GM10248 (cell line): ENCODE measurements at regions not wholly inside any gene's neighbourhood (a gene's known extent, or its start where the extent isn't known, plus 50 kb on each side); places are given as distances from the start of the nearest gene placed in this dataset.

ENCODE experiments used
- CTCF ChIA-PET: fragments of 300-600 bp; sonication (Branson Sonifier 250); formaldehyde crosslinking; extraction: SDS; loops from one replicate; lab custom pipeline; 2021; ENCODE audit warnings: antibody characterized with exemption; lab: Yijun Ruan, JAX
- POLR2A ChIA-PET: fragments of 350-650 bp; sonication (Branson Sonifier 250); formaldehyde crosslinking; extraction: SDS; loops from one replicate; lab custom pipeline; 2020; ENCODE audit warnings: antibody characterized with exemption; lab: Yijun Ruan, JAX
- DNase-seq: peaks from one replicate; pipeline ENCODE4 v3.0.0; 2012; ENCODE audit errors: extremely low spot score
- TF ChIP-seq, protein P1 (sequence below): IDR thresholded peaks from 2 replicates; pipeline ENCODE4 v1.5.1; 2012; ENCODE audit warnings: mild to moderate bottlenecking, low read depth; ENCODE audit errors: extremely low read depth, missing control alignments, control extremely low read depth

DNA sequence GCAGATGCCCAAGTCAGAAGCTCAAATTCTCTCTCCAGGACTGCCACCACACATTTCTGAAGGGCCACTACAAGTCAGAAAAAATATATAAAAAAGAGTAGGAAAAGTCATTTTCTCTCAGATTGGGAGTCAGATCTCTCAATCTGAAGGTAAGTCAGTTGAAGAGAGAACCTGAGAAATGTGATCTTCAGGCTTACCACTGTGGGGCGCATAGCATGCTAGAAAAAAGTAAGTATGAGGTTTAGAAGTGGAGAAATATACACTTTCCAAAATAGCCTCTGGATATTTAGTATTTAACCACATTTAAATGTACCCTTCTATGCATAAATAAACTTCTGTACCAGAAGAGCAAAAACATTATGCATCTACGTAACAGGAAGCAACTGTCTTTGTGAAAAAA lies 800.7 kb upstream of the CTNND2 start:
- ChIA-PET POLR2A (no interaction called here), CTCF (interaction anchor here (0.7 kb wide), 1 partner anchor 12 kb away, joined by 3 read pairs; no protein-coding TSS in a partner anchor)
- no peak for DNase-seq
- TF ChIP-seq, protein P1, sequence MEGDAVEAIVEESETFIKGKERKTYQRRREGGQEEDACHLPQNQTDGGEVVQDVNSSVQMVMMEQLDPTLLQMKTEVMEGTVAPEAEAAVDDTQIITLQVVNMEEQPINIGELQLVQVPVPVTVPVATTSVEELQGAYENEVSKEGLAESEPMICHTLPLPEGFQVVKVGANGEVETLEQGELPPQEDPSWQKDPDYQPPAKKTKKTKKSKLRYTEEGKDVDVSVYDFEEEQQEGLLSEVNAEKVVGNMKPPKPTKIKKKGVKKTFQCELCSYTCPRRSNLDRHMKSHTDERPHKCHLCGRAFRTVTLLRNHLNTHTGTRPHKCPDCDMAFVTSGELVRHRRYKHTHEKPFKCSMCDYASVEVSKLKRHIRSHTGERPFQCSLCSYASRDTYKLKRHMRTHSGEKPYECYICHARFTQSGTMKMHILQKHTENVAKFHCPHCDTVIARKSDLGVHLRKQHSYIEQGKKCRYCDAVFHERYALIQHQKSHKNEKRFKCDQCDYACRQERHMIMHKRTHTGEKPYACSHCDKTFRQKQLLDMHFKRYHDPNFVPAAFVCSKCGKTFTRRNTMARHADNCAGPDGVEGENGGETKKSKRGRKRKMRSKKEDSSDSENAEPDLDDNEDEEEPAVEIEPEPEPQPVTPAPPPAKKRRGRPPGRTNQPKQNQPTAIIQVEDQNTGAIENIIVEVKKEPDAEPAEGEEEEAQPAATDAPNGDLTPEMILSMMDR = no peak

DNA sequence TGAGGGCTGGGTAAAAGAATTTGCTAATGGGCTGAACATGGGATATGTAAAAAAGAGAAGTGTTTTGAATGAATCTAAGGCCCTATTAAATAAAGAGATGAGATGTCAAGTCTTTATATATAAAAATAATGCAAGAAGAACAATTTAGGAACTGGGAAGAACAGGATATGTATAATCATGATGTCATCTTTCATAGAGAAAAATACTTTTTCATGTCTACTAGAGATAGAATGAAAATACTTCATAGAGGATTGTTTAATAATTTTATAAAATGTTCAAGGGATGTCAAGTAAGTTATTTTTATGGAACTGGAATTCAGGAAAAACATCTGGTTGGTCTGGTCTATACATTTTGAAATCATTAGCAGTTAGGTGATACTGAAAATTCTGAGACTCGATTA lies 799.0 kb upstream of the CTNND2 start:
- ChIA-PET POLR2A (no interaction called here), CTCF (no interaction called here)
- no peak for DNase-seq
- TF ChIP-seq, protein P1 = no peak

GRCh38 chr5:12695651-12696050 lies 791.4 kb upstream of the CTNND2 start:
- TF ChIP-seq, protein P1 = no peak
- POLR2A ChIA-PET = no interaction called here
- CTCF ChIA-PET = no interaction called here
- no peak for DNase-seq

DNA sequence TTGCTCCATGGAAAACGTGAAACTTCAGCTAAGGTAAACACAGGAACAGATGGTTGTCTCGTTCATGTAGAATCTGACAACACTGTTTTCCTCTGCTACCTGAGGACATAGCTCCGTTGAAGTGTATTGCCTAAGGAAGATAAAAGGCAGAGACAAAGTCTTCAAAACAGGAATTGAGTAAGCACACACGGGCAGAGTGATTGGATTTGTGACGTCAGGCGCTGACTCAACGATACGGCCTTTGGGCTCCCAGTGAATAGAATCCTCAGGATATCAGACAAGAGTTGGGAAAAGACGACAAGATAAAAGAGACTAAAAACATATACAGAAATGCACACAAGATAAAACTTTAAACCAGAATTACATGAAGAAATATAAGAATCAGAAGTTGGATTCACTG lies 787.1 kb upstream of the CTNND2 start:
- POLR2A ChIA-PET = no interaction called here
- CTCF ChIA-PET = interaction anchor here (1.5 kb wide), 1 partner anchor 28 kb away, joined by 3 read pairs; no protein-coding TSS in a partner anchor
- no peak for DNase-seq
- TF ChIP-seq, protein P1 = no peak

DNA sequence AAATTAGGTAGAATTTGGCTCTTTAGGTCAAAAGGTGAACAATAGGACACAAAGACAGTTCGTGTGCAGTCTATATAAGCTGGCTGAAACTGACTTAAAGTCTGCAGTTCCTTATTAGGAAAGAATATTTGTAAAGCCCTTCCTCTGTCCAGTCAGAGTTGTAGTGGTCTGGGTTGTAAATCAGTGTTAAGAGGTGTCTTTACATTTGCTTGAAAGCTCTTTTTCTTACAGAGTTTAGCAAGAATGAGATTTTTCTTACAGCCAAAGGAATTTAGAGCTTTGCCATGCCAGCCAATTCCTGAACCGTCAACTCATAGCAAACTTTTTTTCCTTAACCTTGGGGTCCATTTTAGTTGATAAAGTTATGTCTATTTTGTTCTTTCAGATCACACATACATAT lies 786.1 kb upstream of the CTNND2 start:
- no peak for DNase-seq
- CTCF ChIA-PET = interaction anchor here (1.1 to 1.5 kb wide), 2 partner anchors 11 to 27 kb away, joined by 3 read pairs; no protein-coding TSS in a partner anchor
- POLR2A ChIA-PET = no interaction called here
- TF ChIP-seq, protein P1 = no peak

DNA sequence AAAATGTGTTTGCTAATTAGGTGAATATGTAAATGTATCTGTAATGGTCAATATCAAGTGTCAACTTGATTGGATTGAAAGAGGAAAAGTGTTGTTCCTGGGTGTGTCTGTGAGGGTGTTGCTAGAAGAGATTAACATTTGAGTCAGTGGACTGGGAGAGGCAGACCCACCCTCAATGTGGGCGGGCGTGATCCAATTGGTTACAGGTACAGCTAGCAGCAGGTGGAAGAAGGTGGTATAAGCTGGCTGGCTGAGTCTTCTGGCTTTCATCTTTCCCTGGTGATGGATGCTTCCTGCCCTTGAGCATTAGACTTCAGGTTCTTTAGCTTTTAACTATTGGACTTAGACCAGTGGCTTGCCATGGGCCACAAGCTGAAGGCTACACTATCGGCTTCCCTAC lies 779.0 kb upstream of the CTNND2 start:
- TF ChIP-seq, protein P1 = no peak

More for the DNA sequence above, 779.0 kb upstream of the CTNND2 start:
- no peak for DNase-seq
- POLR2A ChIA-PET = no interaction called here
- CTCF ChIA-PET = interaction anchor here (0.8 kb wide), 1 partner anchor 21 kb away, joined by 3 read pairs; no protein-coding TSS in a partner anchor
